ENCODE measurements at regions not wholly inside any gene's neighbourhood (a gene's known extent, or its start where the extent isn't known, plus 50 kb on each side); places are given as distances from the start of the nearest gene placed in this dataset.
"Not testable (repeated sequence)": the region's sequence is repeated elsewhere in the genome, so short reads cannot be mapped to it uniquely, and the experiment has no call there.

DNA sequence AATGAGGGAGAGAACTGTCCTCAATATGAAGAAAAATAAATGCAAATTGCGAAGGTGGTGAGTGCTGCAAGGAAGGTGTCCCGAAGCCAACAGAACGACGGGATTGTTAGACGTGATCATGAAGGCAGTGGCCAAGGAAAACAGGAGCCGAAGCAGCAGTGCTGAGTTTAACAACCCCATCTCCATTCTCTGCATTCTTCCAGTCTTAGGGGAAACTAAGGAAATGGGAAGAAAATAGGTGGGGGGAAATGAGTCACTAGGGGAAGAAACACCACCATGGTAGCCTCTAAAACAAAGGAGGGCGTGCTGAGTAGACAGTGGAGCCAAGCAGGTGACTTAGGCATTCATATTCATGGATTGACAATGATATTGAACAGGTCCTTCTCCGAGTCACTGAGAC, 192.2 kb upstream of the AKR1E2 start:
- no peak for DNase-seq

GRCh38 chr10:4633186-4633585, 192.8 kb upstream of the AKR1E2 start:
- DNase-seq, result no peak

- DNase-seq, result no peak
Measured at GRCh38 chr10:4632757-4633156, 193.2 kb upstream of the AKR1E2 start.

GRCh38 chr10:4626919-4627318, 199.1 kb upstream of the AKR1E2 start:
- DNase-seq, result no peak

DNA sequence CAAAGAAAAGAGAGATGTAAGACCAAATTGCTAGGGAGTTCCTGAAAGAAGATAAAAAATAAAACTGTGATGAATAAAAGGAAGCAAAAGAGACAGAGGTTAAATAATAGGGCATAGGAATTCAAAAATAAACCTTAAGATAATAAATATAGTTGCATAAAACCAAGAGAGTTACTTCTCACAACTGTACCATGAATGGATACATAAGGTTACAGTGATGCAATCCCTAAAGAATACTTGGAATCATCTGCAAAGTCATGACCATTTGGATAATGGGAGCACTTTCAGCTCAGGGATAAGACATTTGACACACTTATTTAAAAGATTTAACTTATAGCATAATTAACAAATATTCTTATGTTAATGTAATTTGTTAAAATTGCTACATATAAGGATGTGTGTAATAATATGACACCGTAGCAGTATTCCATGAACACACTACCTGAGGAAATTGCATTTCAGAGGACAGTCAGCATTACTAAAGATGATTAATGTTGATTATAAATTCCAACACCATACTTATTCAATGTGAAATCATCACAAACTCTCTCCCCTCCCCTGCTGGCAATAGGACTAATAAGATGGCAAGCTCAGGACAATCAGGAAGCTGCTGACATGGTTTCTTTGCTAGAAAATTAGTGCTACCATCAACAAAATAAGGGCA, 202.1 kb upstream of the AKR1E2 start:
- DNase-seq, result no peak

DNA sequence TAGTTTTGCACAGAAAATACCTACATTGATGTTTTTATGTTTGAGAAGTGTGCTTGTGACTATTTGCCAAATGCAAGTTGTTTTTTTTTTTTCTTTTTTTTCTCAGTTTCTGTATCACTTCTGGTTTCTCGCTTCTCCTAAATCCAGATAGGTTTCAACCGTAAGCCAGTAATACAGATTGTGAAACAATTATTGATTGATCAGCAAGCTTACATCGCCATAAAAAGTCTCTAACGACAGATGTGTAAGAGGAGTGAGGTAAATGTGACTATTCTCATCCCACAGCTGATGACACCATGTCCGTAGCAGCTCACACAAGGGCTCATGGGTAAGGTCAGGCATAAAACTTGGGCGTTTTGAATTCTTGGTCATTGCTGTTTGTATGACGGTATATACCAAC, 202.8 kb upstream of the AKR1E2 start:
- no peak for DNase-seq

DNA sequence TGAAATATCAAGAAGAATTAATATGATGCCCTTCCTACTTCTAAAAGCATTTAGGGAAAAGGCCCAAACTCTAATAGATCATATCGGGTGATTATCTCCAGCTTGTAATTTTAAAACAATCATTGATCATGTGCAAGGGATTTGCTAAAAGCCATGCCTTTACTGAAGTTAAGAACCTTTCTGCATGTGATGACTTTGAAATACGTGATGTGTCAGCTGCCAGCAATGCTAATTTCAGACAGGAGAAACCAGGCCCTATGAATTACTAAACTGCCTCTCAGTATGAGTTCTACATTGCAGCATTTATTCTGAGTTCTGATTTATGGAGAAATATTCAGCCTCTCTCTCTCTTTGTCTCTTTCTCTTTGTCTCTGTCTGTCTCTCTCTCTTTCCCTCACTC, 203.6 kb upstream of the AKR1E2 start:
- no peak for DNase-seq

- no peak for DNase-seq
Measured at GRCh38 chr10:4617589-4617988, 208.4 kb upstream of the AKR1E2 start.

DNA sequence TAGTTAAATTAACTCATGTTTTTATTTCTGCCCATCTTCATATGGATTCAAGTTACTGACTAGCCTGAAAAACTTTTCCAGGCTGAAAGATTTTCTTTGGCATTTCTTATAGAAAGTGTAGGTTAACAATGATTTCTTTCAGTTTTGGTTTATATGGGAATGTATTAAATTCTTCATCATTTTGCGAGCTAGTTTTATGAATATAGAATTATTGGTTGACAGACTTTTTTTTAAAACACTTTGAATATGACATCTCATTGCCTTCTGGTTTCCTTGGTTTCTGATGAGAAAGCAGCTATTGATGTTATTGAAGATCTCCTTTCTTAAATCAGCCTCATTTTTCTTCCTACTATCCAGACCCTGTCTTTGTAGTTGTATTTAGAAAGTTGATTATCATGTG, 211.0 kb upstream of the AKR1E2 start:
- DNase-seq, result no peak

DNA sequence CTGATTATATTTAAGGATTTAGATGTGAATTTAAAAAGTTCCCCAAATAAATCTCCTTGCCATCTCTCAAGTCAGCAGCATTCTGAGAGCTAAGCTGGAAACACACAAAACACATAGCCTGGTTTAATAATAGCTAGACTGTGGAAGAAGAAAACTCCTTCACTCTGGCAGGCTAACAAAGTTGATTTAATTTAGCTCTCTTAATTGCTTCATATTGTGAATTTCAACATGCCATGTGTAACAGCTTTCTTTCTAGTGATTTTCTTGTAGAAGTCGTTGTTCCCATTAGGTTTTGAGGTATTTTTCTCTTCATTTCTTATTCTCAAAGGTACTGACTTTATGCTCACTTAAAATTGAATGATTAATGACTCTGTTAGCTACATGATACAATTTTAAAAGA, 216.8 kb upstream of the AKR1E2 start:
- DNase-seq, result no peak

DNA sequence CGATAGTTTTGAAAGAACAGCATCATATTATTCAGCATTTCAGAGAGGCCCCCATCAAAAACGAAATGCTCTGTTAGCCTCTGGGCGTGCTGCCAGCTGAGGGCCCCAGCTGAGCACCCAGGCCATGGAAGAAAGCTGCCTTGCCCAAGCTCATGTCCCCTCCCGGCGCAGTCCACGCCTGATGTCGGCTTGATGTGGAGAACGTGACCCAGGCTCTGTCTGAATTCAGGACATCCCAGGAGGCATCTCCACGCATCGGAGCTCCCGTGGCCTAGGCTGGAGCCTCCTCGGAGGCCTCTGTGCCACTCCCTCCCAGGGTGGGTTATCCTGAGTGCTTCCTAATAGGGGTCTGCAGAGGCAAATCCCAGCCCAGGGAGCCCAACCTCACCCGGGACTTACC, 218.3 kb upstream of the AKR1E2 start:
- no peak for DNase-seq

- DNase-seq, result no peak
Measured at GRCh38 chr10:4606856-4607636, 219.0 kb upstream of the AKR1E2 start.

- no peak for DNase-seq
Measured at GRCh38 chr10:4602764-4603491, 223.1 kb upstream of the AKR1E2 start.

DNA sequence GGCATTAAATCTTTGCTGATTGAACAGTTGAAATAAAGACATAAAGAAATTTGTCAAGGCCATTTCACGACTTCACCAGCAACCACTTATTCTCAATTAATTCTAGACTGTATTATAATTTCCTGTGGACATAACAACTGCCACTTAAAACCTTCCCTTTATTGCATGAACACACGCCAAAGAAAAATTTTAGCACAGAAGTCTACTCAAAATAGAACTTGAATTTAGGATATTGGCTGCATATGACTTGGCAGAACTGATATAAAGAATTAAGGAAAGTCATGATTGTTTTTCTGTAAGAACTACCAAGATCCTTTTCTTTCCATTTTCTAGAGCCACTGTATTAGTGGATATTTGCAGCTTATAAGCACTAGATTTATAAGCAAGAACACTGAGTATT, 226.5 kb upstream of the AKR1E2 start:
- DNase-seq, result no peak

- DNase-seq, result not testable (repeated sequence)
Measured at GRCh38 chr10:4597898-4598297, 228.1 kb upstream of the AKR1E2 start.

DNA sequence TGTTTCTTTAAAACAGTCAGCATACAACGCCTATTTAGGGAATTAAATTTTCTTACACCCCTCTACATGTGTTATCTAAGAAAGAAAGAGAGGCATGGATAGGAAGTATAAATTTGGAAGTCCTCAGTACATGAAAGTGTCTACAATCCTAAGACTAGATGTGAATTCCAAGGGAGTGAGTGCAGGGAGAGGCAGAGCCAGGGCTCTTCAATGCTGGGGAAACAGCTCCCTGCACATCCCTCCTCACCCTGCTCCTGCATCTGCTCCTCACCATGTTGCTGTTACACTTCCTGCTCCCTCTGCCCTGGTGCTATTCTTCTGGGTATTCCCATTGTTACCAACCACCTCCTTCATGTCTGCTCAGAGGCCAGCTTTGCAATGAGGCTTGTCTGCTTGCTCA, 229.1 kb upstream of the AKR1E2 start:
- DNase-seq, result no peak

DNA sequence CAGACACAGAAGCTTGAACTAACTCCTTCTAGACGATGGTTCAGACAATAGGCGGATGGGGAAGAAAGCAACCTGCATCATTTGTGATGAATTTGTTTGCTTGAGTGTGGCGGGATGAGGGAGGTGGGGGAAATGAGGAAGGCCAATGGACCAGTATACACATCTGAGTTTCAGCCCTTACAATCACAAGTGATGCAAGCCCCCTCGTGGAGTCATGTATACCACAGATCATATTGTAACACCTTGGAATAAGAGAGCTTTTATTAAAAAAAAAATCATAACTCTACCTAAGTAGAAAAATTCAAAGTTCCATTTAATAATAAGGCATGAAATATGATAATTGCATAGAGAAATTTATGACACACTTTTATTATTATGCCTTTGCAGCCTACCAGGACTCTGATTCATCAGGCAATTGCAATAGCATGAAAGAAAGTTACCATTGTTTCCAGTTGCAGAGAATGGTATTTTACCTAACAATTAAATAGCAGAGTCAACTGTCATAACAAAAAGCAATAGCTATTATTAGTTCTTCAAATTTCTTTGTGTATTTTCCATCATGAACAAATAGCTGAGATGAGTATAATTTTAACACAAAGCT, 230.2 kb upstream of the AKR1E2 start:
- DNase-seq, result no peak

- no peak for DNase-seq
Measured at GRCh38 chr10:4590807-4591206, 235.2 kb upstream of the AKR1E2 start.

DNA sequence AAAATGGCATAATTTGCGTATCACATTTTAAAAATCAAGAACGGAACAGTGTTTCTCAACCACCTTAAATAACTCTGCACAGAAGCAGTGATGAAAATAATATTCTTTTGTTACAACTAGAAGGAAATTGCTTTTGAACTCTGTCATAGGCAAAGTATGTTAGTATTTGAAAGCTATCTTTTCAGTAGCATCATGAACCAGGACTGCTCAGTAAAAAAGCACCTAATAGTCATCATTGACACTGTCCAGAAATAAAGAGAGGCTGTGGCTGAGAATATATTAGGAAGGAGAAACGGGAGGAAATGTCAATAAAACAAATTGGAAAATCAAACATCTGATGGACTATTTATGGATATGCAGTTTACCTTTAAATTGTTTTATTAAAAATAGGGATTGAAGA, 237.2 kb upstream of the AKR1E2 start:
- no peak for DNase-seq

DNA sequence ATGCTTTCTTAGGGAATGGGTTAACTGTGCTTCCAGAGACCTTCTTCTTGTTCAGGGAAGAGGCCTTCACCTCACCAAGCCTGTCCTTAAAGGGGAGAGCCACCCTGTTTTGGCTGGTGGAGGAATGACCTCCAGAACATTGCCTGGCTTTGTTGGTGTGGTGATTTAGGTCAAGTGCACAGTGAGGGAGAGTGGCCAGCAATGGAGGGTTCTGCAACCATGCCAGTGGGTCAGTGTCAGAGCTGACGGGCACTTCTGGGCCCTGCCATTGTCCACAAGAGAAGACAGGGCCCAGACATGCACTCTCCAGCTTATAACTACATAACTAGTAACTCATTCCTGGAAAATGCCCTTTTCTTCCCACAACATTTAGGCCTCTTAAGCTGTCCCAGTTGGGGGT, 238.5 kb upstream of the AKR1E2 start:
- DNase-seq, result no peak

DNA sequence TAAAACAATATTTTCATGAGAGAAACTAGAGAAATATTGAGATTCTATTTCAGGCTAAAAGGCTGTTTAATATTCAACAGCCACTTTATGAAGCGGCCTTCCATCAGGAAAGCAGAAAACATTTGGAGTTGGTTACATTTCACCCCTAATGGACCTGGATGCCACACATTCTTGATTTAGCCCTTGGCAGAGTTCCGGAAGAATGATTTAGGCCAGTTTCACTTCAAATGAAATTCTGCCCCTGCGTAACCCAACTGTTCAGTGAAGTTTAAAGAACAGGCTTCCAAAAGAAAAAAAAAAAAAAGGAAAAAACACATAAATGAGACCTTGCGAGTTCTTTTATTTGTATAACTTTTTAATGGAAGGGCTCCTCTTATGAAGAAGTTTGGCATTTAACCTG, 239.2 kb upstream of the AKR1E2 start:
- no peak for DNase-seq

DNA sequence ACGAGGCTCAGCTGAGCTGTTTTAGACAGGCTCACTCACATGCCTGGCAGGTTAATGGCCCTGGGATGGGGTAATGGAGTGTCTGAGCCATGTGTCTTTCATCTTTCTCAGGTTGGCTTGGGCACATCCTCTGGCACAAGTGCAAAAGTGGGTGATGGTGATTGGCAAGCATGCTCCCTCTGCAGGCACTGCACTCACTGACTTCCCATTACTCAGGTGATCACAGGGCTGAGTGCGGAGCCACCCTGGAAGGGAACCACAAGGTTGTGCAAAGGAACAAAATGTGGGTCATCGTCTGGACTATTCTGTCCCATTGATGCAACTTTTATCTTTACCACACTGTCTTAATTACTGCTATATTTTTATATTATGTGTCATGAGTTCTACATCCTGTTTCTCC, 244.1 kb upstream of the AKR1E2 start:
- DNase-seq, result no peak

- no peak for DNase-seq
Measured at GRCh38 chr10:4579844-4580243, 246.2 kb upstream of the AKR1E2 start.

- no peak for DNase-seq
Measured at GRCh38 chr10:4576206-4576605, 249.8 kb upstream of the AKR1E2 start.
